ENCODE measurements at regions not wholly inside any gene's neighbourhood (a gene's known extent, or its start where the extent isn't known, plus 50 kb on each side); places are given as distances from the start of the nearest gene placed in this dataset.

DNA sequence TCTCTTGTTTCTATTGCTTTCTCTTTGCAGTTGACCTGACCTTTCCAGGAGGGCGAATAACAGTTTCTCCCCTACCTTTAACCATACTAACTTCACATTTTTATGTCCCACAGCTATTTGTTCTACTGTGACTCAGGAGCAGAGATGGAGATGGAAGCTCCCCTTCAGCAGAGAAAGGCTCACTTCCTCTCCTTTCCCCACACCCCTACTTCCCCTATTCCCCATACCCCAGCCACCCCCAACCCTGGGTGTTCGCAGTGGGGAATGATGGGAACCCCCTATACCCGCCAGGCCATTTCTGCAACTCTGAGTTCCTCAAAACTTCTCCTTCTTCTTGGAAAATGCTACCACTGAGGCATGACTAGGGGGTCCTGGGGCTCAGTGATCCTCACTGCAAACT lies 285.4 kb upstream of the MGAT5 start:
- TF ChIP-seq, protein P1, sequence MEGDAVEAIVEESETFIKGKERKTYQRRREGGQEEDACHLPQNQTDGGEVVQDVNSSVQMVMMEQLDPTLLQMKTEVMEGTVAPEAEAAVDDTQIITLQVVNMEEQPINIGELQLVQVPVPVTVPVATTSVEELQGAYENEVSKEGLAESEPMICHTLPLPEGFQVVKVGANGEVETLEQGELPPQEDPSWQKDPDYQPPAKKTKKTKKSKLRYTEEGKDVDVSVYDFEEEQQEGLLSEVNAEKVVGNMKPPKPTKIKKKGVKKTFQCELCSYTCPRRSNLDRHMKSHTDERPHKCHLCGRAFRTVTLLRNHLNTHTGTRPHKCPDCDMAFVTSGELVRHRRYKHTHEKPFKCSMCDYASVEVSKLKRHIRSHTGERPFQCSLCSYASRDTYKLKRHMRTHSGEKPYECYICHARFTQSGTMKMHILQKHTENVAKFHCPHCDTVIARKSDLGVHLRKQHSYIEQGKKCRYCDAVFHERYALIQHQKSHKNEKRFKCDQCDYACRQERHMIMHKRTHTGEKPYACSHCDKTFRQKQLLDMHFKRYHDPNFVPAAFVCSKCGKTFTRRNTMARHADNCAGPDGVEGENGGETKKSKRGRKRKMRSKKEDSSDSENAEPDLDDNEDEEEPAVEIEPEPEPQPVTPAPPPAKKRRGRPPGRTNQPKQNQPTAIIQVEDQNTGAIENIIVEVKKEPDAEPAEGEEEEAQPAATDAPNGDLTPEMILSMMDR (conservative IDR thresholded peaks at IDR 0.05; ENCODE audit: low read depth, low read length) = no peak
- no peak for TF ChIP-seq EZH2 (IDR thresholded peaks at IDR 0.05; ENCODE audit: borderline replicate concordance, low read depth, low read length, poor library complexity, severe bottlenecking)
- DNase-seq (ENCODE audit: low spot score) = no peak
- no peaks in the 10 kb centered on the region for H3K36me3 ChIP-seq (ENCODE audit: insufficient read depth, low read length, poor library complexity, severe bottlenecking)
- no peaks in the 10 kb centered on the region for H3K4me1 ChIP-seq (ENCODE audit: insufficient read depth, low read length, poor library complexity, severe bottlenecking)
- H3K9me3 ChIP-seq (ENCODE audit: low read depth, low read length, poor library complexity, severe bottlenecking) = no peaks in the 10 kb centered on the region
- CTCF ChIA-PET = no interaction called here
- H3K4me3 ChIP-seq (ENCODE audit: low read depth, low read length, poor library complexity, severe bottlenecking) = no peak overlapping the region
- no TSS peak for BruUV-seq (replicated peaks)
- peaks cover 11% of the 10 kb centered on the region for H3K27me3 ChIP-seq (replicated peaks; ENCODE audit: insufficient read depth, low read depth, low read length, poor library complexity)
- intact Hi-C loops (cut with micrococcal nuclease; ENCODE audit: unreplicated experiment) = no loop called here
- POLR2A ChIA-PET (ENCODE audit: low non-redundant PET) = no interaction called here
- H3K27ac ChIP-seq (ENCODE audit: low read depth, low read length, poor library complexity, severe bottlenecking) = no peak overlapping the region

DNA sequence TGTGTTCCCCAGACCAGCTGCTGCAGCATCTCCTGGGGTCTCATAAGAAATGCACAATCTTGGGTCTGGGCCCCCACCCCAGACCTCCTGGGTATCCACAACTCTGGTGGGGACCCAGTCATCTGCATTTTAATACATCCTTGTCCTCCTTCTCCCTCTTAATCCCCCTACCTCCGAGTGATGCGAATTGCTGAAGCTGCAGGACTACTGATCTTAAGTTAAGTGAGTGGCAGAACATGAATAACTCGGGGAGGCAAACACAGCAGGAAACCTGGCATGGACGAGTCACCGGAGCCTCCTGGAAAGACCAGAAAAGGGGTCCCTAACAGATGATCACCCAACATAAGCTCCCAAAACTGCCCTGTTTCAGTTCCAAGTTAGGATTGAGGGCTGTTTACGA lies 283.2 kb upstream of the MGAT5 start:
- no TSS peak for BruUV-seq (replicated peaks)
- CTCF ChIA-PET = no interaction called here
- no peak for DNase-seq (ENCODE audit: low spot score)
- no peak overlapping the region for H3K4me3 ChIP-seq (ENCODE audit: low read depth, low read length, poor library complexity, severe bottlenecking)
- intact Hi-C loops (cut with micrococcal nuclease; ENCODE audit: unreplicated experiment) = no loop called here
- H3K27ac ChIP-seq (ENCODE audit: low read depth, low read length, poor library complexity, severe bottlenecking) = no peak overlapping the region
- peaks cover 11% of the 10 kb centered on the region for H3K27me3 ChIP-seq (replicated peaks; ENCODE audit: insufficient read depth, low read depth, low read length, poor library complexity)
- no peaks in the 10 kb centered on the region for H3K9me3 ChIP-seq (ENCODE audit: low read depth, low read length, poor library complexity, severe bottlenecking)
- POLR2A ChIA-PET (ENCODE audit: low non-redundant PET) = interaction anchor here (0.6 kb wide), 1 partner anchor 11 kb away, joined by 15 read pairs; no protein-coding TSS in a partner anchor
- no peak for TF ChIP-seq EZH2 (IDR thresholded peaks at IDR 0.05; ENCODE audit: borderline replicate concordance, low read depth, low read length, poor library complexity, severe bottlenecking)
- TF ChIP-seq, protein P1 (conservative IDR thresholded peaks at IDR 0.05; ENCODE audit: low read depth, low read length) = no peak
- H3K36me3 ChIP-seq (ENCODE audit: insufficient read depth, low read length, poor library complexity, severe bottlenecking) = no peaks in the 10 kb centered on the region
- no peaks in the 10 kb centered on the region for H3K4me1 ChIP-seq (ENCODE audit: insufficient read depth, low read length, poor library complexity, severe bottlenecking)

DNA sequence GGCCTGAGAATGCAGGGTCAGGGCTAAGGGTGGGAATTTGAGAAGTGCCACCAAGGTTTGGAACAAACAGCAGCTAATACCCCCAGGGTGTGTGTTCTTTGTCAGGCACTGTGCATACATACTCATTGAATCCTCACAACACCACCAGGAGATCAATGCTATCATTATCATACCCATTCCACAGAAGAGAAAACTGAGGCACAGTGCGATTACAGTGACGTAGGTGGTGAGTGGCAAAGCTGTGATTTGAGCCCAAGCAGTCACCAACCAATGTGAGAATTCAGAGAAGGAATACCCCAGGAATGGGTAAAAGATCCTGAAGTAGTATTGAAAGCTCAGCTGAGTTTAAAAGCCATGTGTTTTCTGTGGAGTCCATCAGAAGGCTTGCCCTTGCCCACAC lies 281.6 kb upstream of the MGAT5 start:
- CTCF ChIA-PET = no interaction called here
- DNase-seq (ENCODE audit: low spot score) = no peak
- no peak overlapping the region for H3K27ac ChIP-seq (ENCODE audit: low read depth, low read length, poor library complexity, severe bottlenecking)
- H3K4me3 ChIP-seq (ENCODE audit: low read depth, low read length, poor library complexity, severe bottlenecking) = no peak overlapping the region
- POLR2A ChIA-PET (ENCODE audit: low non-redundant PET) = no interaction called here
- BruUV-seq (replicated peaks) = no TSS peak
- no peaks in the 10 kb centered on the region for H3K36me3 ChIP-seq (ENCODE audit: insufficient read depth, low read length, poor library complexity, severe bottlenecking)
- peaks cover 9% of the 10 kb centered on the region for H3K27me3 ChIP-seq (replicated peaks; ENCODE audit: insufficient read depth, low read depth, low read length, poor library complexity)
- H3K9me3 ChIP-seq (ENCODE audit: low read depth, low read length, poor library complexity, severe bottlenecking) = no peaks in the 10 kb centered on the region
- H3K4me1 ChIP-seq (ENCODE audit: insufficient read depth, low read length, poor library complexity, severe bottlenecking) = no peaks in the 10 kb centered on the region
- TF ChIP-seq, protein P1 (conservative IDR thresholded peaks at IDR 0.05; ENCODE audit: low read depth, low read length) = no peak
- TF ChIP-seq EZH2 (IDR thresholded peaks at IDR 0.05; ENCODE audit: borderline replicate concordance, low read depth, low read length, poor library complexity, severe bottlenecking) = no peak
- intact Hi-C loops (cut with micrococcal nuclease; ENCODE audit: unreplicated experiment) = no loop called here

Data from A673 (cell line).